H1 (cell line): ENCODE measurements at regions not wholly inside any gene's neighbourhood (a gene's known extent, or its start where the extent isn't known, plus 50 kb on each side); places are given as distances from the start of the nearest gene placed in this dataset.
"Not testable (repeated sequence)": the region's sequence is repeated elsewhere in the genome, so short reads cannot be mapped to it uniquely, and the experiment has no call there.

Experiments
- CTCF ChIA-PET: fragments of 300-600 bp; sonication (Branson Sonifier 250); formaldehyde crosslinking; loops from one replicate; lab custom pipeline; 2021; ENCODE audit not compliant: partially characterized antibody; lab: Charles Lee
- POLR2A ChIA-PET: fragments of 300-600 bp; sonication (Branson Sonifier 250); formaldehyde crosslinking; loops from one replicate; lab custom pipeline; 2021; ENCODE audit warnings: inconsistent platforms; ENCODE audit not compliant: partially characterized antibody; lab: Charles Lee
- DNase-seq, 2 experiments: peaks; one replicate each; pipeline versions ENCODE4 v3.0.0 to v3.0.0-alpha.2; 2010 to 2022; ENCODE audit warnings: low spot score in 2 of 2, low read depth in 1 of 2, mixed read lengths in 1 of 2
- FAIRE-seq: peaks from 2 replicates; lab custom pipeline; 2011; peaks lifted over from hg19 to GRCh38; lab: Jason Lieb, UNC
- H2AFZ ChIP-seq: 2 replicates; pipeline ENCODE4 v1.8.1; 2012; ENCODE audit warnings: low read length, inconsistent platforms
- H2AK5ac ChIP-seq: 2 replicates; pipeline ENCODE4 v1.6.1; 2013; ENCODE audit warnings: low read depth, low read length
- H2BK120ac ChIP-seq: replicated peaks from 2 replicates; pipeline ENCODE3; 2013; ENCODE audit warnings: low read depth, low read length, inconsistent platforms
- H2BK12ac ChIP-seq: 2 replicates; pipeline ENCODE4 v1.6.1; 2013; ENCODE audit warnings: low read depth, low read length
- H2BK15ac ChIP-seq: 2 replicates; pipeline ENCODE4 v1.6.1; 2013; ENCODE audit warnings: low read length
- H2BK20ac ChIP-seq: 2 replicates; pipeline ENCODE4 v1.6.1; 2013; ENCODE audit warnings: low read length
- H2BK5ac ChIP-seq: 2 replicates; pipeline ENCODE4 v1.6.1; 2013; ENCODE audit warnings: low read depth, low read length
- H3K14ac ChIP-seq: 2 replicates; pipeline ENCODE4 v1.6.1; 2013; ENCODE audit warnings: inconsistent platforms; ENCODE audit not compliant: insufficient read length
- H3K18ac ChIP-seq: 2 replicates; pipeline ENCODE4 v1.6.1; 2013; ENCODE audit warnings: low read length; ENCODE audit errors: extremely low read depth
- H3K23ac ChIP-seq: 2 replicates; pipeline ENCODE4 v1.6.1; 2013; ENCODE audit warnings: inconsistent platforms; ENCODE audit not compliant: insufficient read length
- H3K23me2 ChIP-seq: 2 replicates; pipeline ENCODE4 v1.6.1; 2013; ENCODE audit warnings: low read depth, low read length
- H3K27ac ChIP-seq: 2 replicates; pipeline ENCODE4 v1.6.1; 2011; ENCODE audit warnings: low read depth, low read length, inconsistent platforms
- H3K27me3 ChIP-seq, 4 experiments: replicated peaks in 1 of 4; 1 replicate in 1 of 4; 2 replicates in 3 of 4; pipeline versions ENCODE4 v1.6.1 to v1.8.1; 2011 to 2013; ENCODE audit warnings: low read length in 3 of 4, mild to moderate bottlenecking in 3 of 4, inconsistent platforms in 2 of 4, mixed read lengths in 2 of 4, moderate library complexity in 1 of 4; ENCODE audit not compliant: control insufficient read depth in 3 of 4, insufficient read depth in 3 of 4; ENCODE audit errors: extremely low read depth in 1 of 4
- H3K36me3 ChIP-seq, 4 experiments: 2 replicates each; pipeline versions ENCODE4 v1.6.1 to v1.8.1; 2011 to 2013; ENCODE audit warnings: mild to moderate bottlenecking in 4 of 4, low read length in 3 of 4, moderate library complexity in 2 of 4, control low read depth in 1 of 4, inconsistent platforms in 1 of 4; ENCODE audit not compliant: insufficient read depth in 4 of 4, control insufficient read depth in 2 of 4
- H3K4ac ChIP-seq: replicated peaks from 2 replicates; pipeline ENCODE3; 2013; ENCODE audit warnings: low read length, low read depth, mixed read lengths, inconsistent platforms; ENCODE audit not compliant: insufficient read length
- H3K4me1 ChIP-seq, 4 experiments: replicated peaks in 1 of 4; 1 replicate in 1 of 4; 2 replicates in 3 of 4; pipeline versions ENCODE4 v1.6.1 to v1.8.1; 2011 to 2013; ENCODE audit warnings: low read length in 3 of 4, inconsistent platforms in 2 of 4, mixed read lengths in 1 of 4; ENCODE audit not compliant: insufficient read depth in 4 of 4, control insufficient read depth in 3 of 4
- H3K4me2 ChIP-seq, 2 experiments: 2 replicates each; pipeline versions ENCODE4 v1.6.1 to v1.8.1; 2011 to 2013; ENCODE audit warnings: low read depth in 2 of 2, low read length in 2 of 2, control low read depth in 1 of 2, inconsistent platforms in 1 of 2, mild to moderate bottlenecking in 1 of 2; ENCODE audit not compliant: insufficient read depth in 1 of 2
- H3K4me3 ChIP-seq, 4 experiments: fragments of 200-600, 300-600 bp in 1 of 4; sonication (generic), shearing (Covaris generic), sonication (Bioruptor Twin) in 1 of 4; 2 replicates each; pipeline versions ENCODE4 v1.5.1 to v1.8.1; 2011 to 2016; ENCODE audit warnings: low read length in 4 of 4, low read depth in 3 of 4, control low read depth in 2 of 4, inconsistent platforms in 2 of 4, mild to moderate bottlenecking in 2 of 4, mixed read lengths in 1 of 4, moderate library complexity in 1 of 4; ENCODE audit not compliant: insufficient read depth in 2 of 4; ENCODE audit errors: extremely low read depth in 1 of 4
- H3K56ac ChIP-seq: replicated peaks from 2 replicates; pipeline ENCODE3; 2013; ENCODE audit warnings: low read depth, mild to moderate bottlenecking, mixed read lengths, low read length, inconsistent platforms; ENCODE audit not compliant: insufficient read length
- H3K79me1 ChIP-seq: 2 replicates; pipeline ENCODE4 v1.6.1; 2013; ENCODE audit warnings: low read depth, low read length, control low read depth
- H3K79me2 ChIP-seq, 2 experiments: 2 replicates each; pipeline versions ENCODE4 v1.6.1 to v1.8.1; 2012 to 2013; ENCODE audit warnings: low read length in 2 of 2, mild to moderate bottlenecking in 2 of 2, inconsistent platforms in 1 of 2; ENCODE audit not compliant: insufficient read depth in 2 of 2, control insufficient read depth in 1 of 2
- H3K9ac ChIP-seq, 4 experiments: replicated peaks in 1 of 4; 1 replicate in 1 of 4; 2 replicates in 3 of 4; pipeline versions ENCODE4 v1.6.1 to v1.8.1; 2011 to 2013; ENCODE audit warnings: low read depth in 3 of 4, low read length in 3 of 4, control low read depth in 2 of 4, mild to moderate bottlenecking in 2 of 4, moderate library complexity in 2 of 4, inconsistent platforms in 1 of 4; ENCODE audit errors: extremely low read depth in 1 of 4
- H3K9me3 ChIP-seq, 2 experiments: 2 replicates each; pipeline versions ENCODE4 v1.6.1 to v1.8.1; 2012 to 2013; ENCODE audit warnings: mild to moderate bottlenecking in 2 of 2, moderate library complexity in 2 of 2, control low read depth in 1 of 2, inconsistent platforms in 1 of 2, low read depth in 1 of 2, low read length in 1 of 2, mixed read lengths in 1 of 2; ENCODE audit not compliant: insufficient read depth in 2 of 2
- H4K20me1 ChIP-seq, 2 experiments: replicated peaks in 1 of 2; 2 replicates each; pipeline versions ENCODE3 to v1.8.1; 2011 to 2013; ENCODE audit warnings: inconsistent platforms in 2 of 2, low read length in 2 of 2, mild to moderate bottlenecking in 1 of 2; ENCODE audit not compliant: insufficient read depth in 2 of 2, control insufficient read depth in 1 of 2
- H4K5ac ChIP-seq: 2 replicates; pipeline ENCODE4 v1.6.1; 2013; ENCODE audit warnings: low read length, low read depth, mixed read lengths, inconsistent platforms; ENCODE audit not compliant: insufficient read length
- H4K8ac ChIP-seq: 2 replicates; pipeline ENCODE4 v1.8.0; 2013; ENCODE audit warnings: mild to moderate bottlenecking, moderate library complexity, low read length, inconsistent platforms; ENCODE audit not compliant: insufficient read depth; ENCODE audit errors: extremely low read depth
- H4K91ac ChIP-seq: replicated peaks from 2 replicates; pipeline ENCODE3; 2013; ENCODE audit warnings: low read length, mixed read lengths, inconsistent platforms; ENCODE audit not compliant: insufficient read length
- WGBS, 2 experiments: shearing (Covaris generic) in 1 of 2; methylation state at CpG; one replicate each; pipeline versions ENCODE4 v1.1.6 to v1.1.7; 2013 to 2015; ENCODE audit warnings: low lambda C conversion rate in 2 of 2, mixed read lengths in 2 of 2, inconsistent platforms in 1 of 2, low coverage in 1 of 2, missing lambda C conversion rate in 1 of 2; ENCODE audit not compliant: insufficient replicate concordance in 2 of 2, insufficient coverage in 1 of 2, insufficient read length in 1 of 2; ENCODE audit errors: extremely low coverage in 1 of 2, missing lambda C conversion rate in 1 of 2; 5-methylcytosine and 5-hydroxymethylcytosine counted together

DNA sequence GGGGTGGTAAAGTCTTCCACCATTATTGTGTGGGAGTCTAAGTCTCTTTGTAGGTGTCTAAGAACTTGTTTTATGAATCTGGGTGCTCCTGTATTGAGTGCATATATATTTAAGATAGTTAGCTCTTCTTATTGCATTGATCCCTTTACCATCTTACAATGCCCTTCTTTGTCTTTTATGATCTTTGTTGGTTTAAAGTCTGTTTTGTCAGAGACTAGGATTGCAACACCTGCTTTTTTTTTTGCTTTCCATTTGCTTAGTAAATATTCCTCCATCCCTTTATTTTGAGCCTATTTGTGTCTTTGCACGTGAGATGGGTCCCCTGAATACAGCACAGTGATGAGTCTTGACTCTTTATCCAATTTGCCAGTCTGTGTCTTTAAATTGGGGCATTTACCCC, 301.6 kb downstream of the ZIC1 start:
- H3K9me3 ChIP-seq, H3K56ac ChIP-seq, H3K18ac ChIP-seq, POLR2A ChIA-PET, H3K27me3 ChIP-seq, H2BK20ac ChIP-seq, H3K4me1 ChIP-seq, H3K23me2 ChIP-seq, H4K8ac ChIP-seq, H4K91ac ChIP-seq, H4K5ac ChIP-seq, H3K4me2 ChIP-seq, FAIRE-seq, H3K14ac ChIP-seq, H3K36me3 ChIP-seq, H3K23ac ChIP-seq, H3K27ac ChIP-seq, H2AFZ ChIP-seq, H2BK120ac ChIP-seq, H3K4me3 ChIP-seq, H3K79me1 ChIP-seq, H4K20me1 ChIP-seq, DNase-seq, H2BK12ac ChIP-seq, H3K79me2 ChIP-seq, H3K9ac ChIP-seq, H2AK5ac ChIP-seq, H2BK5ac ChIP-seq, H2BK15ac ChIP-seq, H3K4ac ChIP-seq: not testable (repeated sequence)
- WGBS, 2 experiments, result 100% methylated on average over 1 of the region's 1 CpG; no CpG with 5 or more reads in 1 of the 2 experiments
- CTCF ChIA-PET, result interaction anchor here (0.6 to 1.7 kb wide), 2 partner anchors 176 to 368 kb away, joined by 3 to 4 read pairs; no protein-coding TSS in a partner anchor
